Kidney glomerular epithelial cell (primary cell): ENCODE measurements at regions not wholly inside any gene's neighbourhood (a gene's known extent, or its start where the extent isn't known, plus 50 kb on each side); places are given as distances from the start of the nearest gene placed in this dataset.

Experiments
- DNase-seq: peaks from one replicate; lab custom pipeline; 2025; lab: John Stamatoyannopoulos, UW

- DNase-seq = no peak
These were observed 151.3 kb upstream of the IRX3 start for GRCh38 chr16:54437921-54438320.

- DNase-seq = no peak
These were observed 150.8 kb upstream of the IRX3 start for GRCh38 chr16:54437401-54437800.

- DNase-seq = no peak
These were observed 149.8 kb upstream of the IRX3 start for GRCh38 chr16:54436346-54436745.

GRCh38 chr16:54434859-54435258 is 148.3 kb upstream of the IRX3 start:
- no peak for DNase-seq

- DNase-seq = no peak
These were observed 146.3 kb upstream of the IRX3 start for GRCh38 chr16:54432897-54433229.

GRCh38 chr16:54431997-54432896 is 145.7 kb upstream of the IRX3 start:
- no peak for DNase-seq

- DNase-seq = no peak
These were observed 144.7 kb upstream of the IRX3 start for GRCh38 chr16:54431041-54431996.

GRCh38 chr16:54430491-54431030 is 144.0 kb upstream of the IRX3 start:
- DNase-seq = no peak

- no peak for DNase-seq
These were observed 142.4 kb upstream of the IRX3 start for GRCh38 chr16:54429029-54429428.

GRCh38 chr16:54426553-54426849 is 139.9 kb upstream of the IRX3 start:
- no peak for DNase-seq

GRCh38 chr16:54425681-54426552 is 139.3 kb upstream of the IRX3 start:
- DNase-seq = no peak

GRCh38 chr16:54425068-54425467 is 138.5 kb upstream of the IRX3 start:
- no peak for DNase-seq

GRCh38 chr16:54424043-54424451 is 137.5 kb upstream of the IRX3 start:
- no peak for DNase-seq

- no peak for DNase-seq
These were observed 136.0 kb upstream of the IRX3 start for GRCh38 chr16:54422569-54422978.

GRCh38 chr16:54422159-54422558 is 135.6 kb upstream of the IRX3 start:
- DNase-seq = no peak

GRCh38 chr16:54421220-54421619 is 134.6 kb upstream of the IRX3 start:
- DNase-seq = no peak

GRCh38 chr16:54418903-54419302 is 132.3 kb upstream of the IRX3 start:
- no peak for DNase-seq

- DNase-seq = no peak
These were observed 130.8 kb upstream of the IRX3 start for GRCh38 chr16:54417384-54417783.

- no peak for DNase-seq
These were observed 128.1 kb upstream of the IRX3 start for GRCh38 chr16:54414671-54415070.

GRCh38 chr16:54412777-54413455 is 126.3 kb upstream of the IRX3 start:
- DNase-seq = no peak

GRCh38 chr16:54412037-54412436 is 125.5 kb upstream of the IRX3 start:
- DNase-seq = no peak
